Mesendoderm (in vitro differentiated cells): ENCODE measurements at regions not wholly inside any gene's neighbourhood (a gene's known extent, or its start where the extent isn't known, plus 50 kb on each side); places are given as distances from the start of the nearest gene placed in this dataset.

ENCODE experiments used
- DNase-seq: peaks from one replicate; pipeline ENCODE4 v3.0.0; 2013
- H2AK5ac ChIP-seq: 2 replicates; pipeline ENCODE4 v1.6.1; 2013; ENCODE audit warnings: low read length, inconsistent platforms
- H2BK120ac ChIP-seq: 2 replicates; pipeline ENCODE4 v1.6.1; 2013; ENCODE audit warnings: low read depth, mild to moderate bottlenecking, low read length, moderate library complexity, mixed read lengths
- H2BK15ac ChIP-seq: replicated peaks from 2 replicates; pipeline ENCODE4 v1.6.1; 2013; ENCODE audit warnings: low read depth, mild to moderate bottlenecking, moderate library complexity
- H2BK5ac ChIP-seq: 2 replicates; pipeline ENCODE4 v1.6.1; 2013; ENCODE audit warnings: low read length, inconsistent platforms
- H3K18ac ChIP-seq: 2 replicates; pipeline ENCODE4 v1.6.1; 2013; ENCODE audit warnings: mild to moderate bottlenecking, low read length, mixed read lengths
- H3K23ac ChIP-seq: one replicate; pipeline ENCODE4 v1.6.1; 2013; ENCODE audit warnings: low read length
- H3K27ac ChIP-seq: 2 replicates; pipeline ENCODE4 v1.5.1; 2013; ENCODE audit warnings: low read depth, mild to moderate bottlenecking, inconsistent platforms, low read length, moderate library complexity
- H3K27me3 ChIP-seq: 2 replicates; pipeline ENCODE4 v1.6.1; 2013; ENCODE audit warnings: low read length, control low read depth, mild to moderate bottlenecking, inconsistent platforms; ENCODE audit not compliant: insufficient read depth, poor library complexity
- H3K36me3 ChIP-seq: 2 replicates; pipeline ENCODE4 v1.6.1; 2013; ENCODE audit warnings: low read length, inconsistent platforms; ENCODE audit not compliant: control insufficient read depth, insufficient read depth
- H3K4ac ChIP-seq: one replicate; pipeline ENCODE4 v1.6.1; 2013; ENCODE audit warnings: low read depth, mild to moderate bottlenecking, low read length, moderate library complexity
- H3K4me1 ChIP-seq: 2 replicates; pipeline ENCODE4 v1.6.1; 2013; ENCODE audit warnings: low read depth, low read length, inconsistent platforms; ENCODE audit not compliant: control insufficient read depth
- H3K4me2 ChIP-seq: 2 replicates; pipeline ENCODE4 v1.6.1; 2013; ENCODE audit warnings: low read length
- H3K4me3 ChIP-seq: 2 replicates; pipeline ENCODE4 v1.5.1; 2013; ENCODE audit warnings: mild to moderate bottlenecking, low read length
- H3K56ac ChIP-seq: one replicate; pipeline ENCODE4 v1.6.1; 2013; ENCODE audit warnings: low read length
- H3K79me1 ChIP-seq: 2 replicates; pipeline ENCODE4 v1.6.1; 2013; ENCODE audit warnings: low read length, inconsistent platforms
- H3K79me2 ChIP-seq: 2 replicates; pipeline ENCODE4 v1.6.1; 2013; ENCODE audit warnings: mild to moderate bottlenecking, low read length; ENCODE audit not compliant: control insufficient read depth, insufficient read depth
- H3K9ac ChIP-seq: 2 replicates; pipeline ENCODE4 v1.6.1; 2013; ENCODE audit warnings: low read length, inconsistent platforms
- H4K5ac ChIP-seq: one replicate; pipeline ENCODE4 v1.6.1; 2013; ENCODE audit warnings: low read length
- H4K8ac ChIP-seq: one replicate; pipeline ENCODE4 v1.6.1; 2013; ENCODE audit warnings: low read depth, mild to moderate bottlenecking, control low read depth, low read length, moderate library complexity
- WGBS: extraction: QIAGEN DNeasy Blood & Tissue Kit; methylation state at CpG from one replicate; pipeline ENCODE4 v1.1.7; 2013; ENCODE audit warnings: low lambda C conversion rate, missing lambda C conversion rate; ENCODE audit not compliant: insufficient coverage; ENCODE audit errors: extremely low coverage; 5-methylcytosine and 5-hydroxymethylcytosine counted together

GRCh38 chr2:142323206-142323605 lies 192.4 kb upstream of the LRP1B start:
- no peaks in the 10 kb centered on the region for H3K79me2 ChIP-seq
- H3K4me3 ChIP-seq = no peak overlapping the region
- no peak overlapping the region for H2BK5ac ChIP-seq
- no peak overlapping the region for H3K4ac ChIP-seq
- H3K27me3 ChIP-seq = no peaks in the 10 kb centered on the region
- H3K56ac ChIP-seq = no peak overlapping the region
- no peaks in the 10 kb centered on the region for H3K79me1 ChIP-seq
- no peaks in the 10 kb centered on the region for H3K36me3 ChIP-seq
- H3K23ac ChIP-seq = no peak overlapping the region
- no peaks in the 10 kb centered on the region for H3K4me1 ChIP-seq
- no peak overlapping the region for H4K8ac ChIP-seq
- H3K27ac ChIP-seq = no peak overlapping the region
- no peak overlapping the region for H4K5ac ChIP-seq
- no peak overlapping the region for H3K4me2 ChIP-seq
- H2BK15ac ChIP-seq = no peak overlapping the region
- no peak overlapping the region for H2BK120ac ChIP-seq
- no peak overlapping the region for H3K9ac ChIP-seq
- no CpG with 5 or more reads among the region's 1 CpG for WGBS
- peak; percentile 15 for DNase-seq
- H2AK5ac ChIP-seq = no peak overlapping the region
- H3K18ac ChIP-seq = no peak overlapping the region

- Histone ChIP-seq H3K56ac (no peak overlapping the region), H3K4me3 (no peak overlapping the region), H2BK15ac (no peak overlapping the region), H3K23ac (no peak overlapping the region), H3K36me3 (no peaks in the 10 kb centered on the region), H3K4ac (no peak overlapping the region), H3K27ac (no peak overlapping the region), H3K27me3 (no peaks in the 10 kb centered on the region), H2AK5ac (no peak overlapping the region), H3K79me1 (no peaks in the 10 kb centered on the region), H3K9ac (no peak overlapping the region), H4K8ac (no peak overlapping the region), H2BK5ac (no peak overlapping the region), H3K4me1 (no peaks in the 10 kb centered on the region), H3K4me2 (no peak overlapping the region), H3K79me2 (no peaks in the 10 kb centered on the region), H3K18ac (no peak overlapping the region), H4K5ac (no peak overlapping the region), H2BK120ac (no peak overlapping the region)
- no CpG with 5 or more reads among the region's 1 CpG for WGBS
- no peak for DNase-seq
Observed at GRCh38 chr2:142321706-142322280, 191.0 kb upstream of the LRP1B start.

GRCh38 chr2:142320067-142320466 lies 189.3 kb upstream of the LRP1B start:
- no peak overlapping the region for H3K4me2 ChIP-seq
- WGBS = no CpG with 5 or more reads among the region's 1 CpG
- H4K8ac ChIP-seq = no peak overlapping the region
- H2AK5ac ChIP-seq = no peak overlapping the region
- H2BK5ac ChIP-seq = no peak overlapping the region
- no peak for DNase-seq
- no peak overlapping the region for H2BK15ac ChIP-seq
- H3K9ac ChIP-seq = no peak overlapping the region
- H3K23ac ChIP-seq = no peak overlapping the region
- H4K5ac ChIP-seq = no peak overlapping the region
- no peak overlapping the region for H3K18ac ChIP-seq
- H3K36me3 ChIP-seq = no peaks in the 10 kb centered on the region
- no peak overlapping the region for H3K27ac ChIP-seq
- no peaks in the 10 kb centered on the region for H3K27me3 ChIP-seq
- H3K56ac ChIP-seq = no peak overlapping the region
- no peak overlapping the region for H3K4ac ChIP-seq
- no peak overlapping the region for H2BK120ac ChIP-seq
- H3K79me2 ChIP-seq = no peaks in the 10 kb centered on the region
- H3K4me1 ChIP-seq = no peaks in the 10 kb centered on the region
- no peak overlapping the region for H3K4me3 ChIP-seq
- H3K79me1 ChIP-seq = no peaks in the 10 kb centered on the region

GRCh38 chr2:142316049-142316448 lies 185.2 kb upstream of the LRP1B start:
- no peaks in the 10 kb centered on the region for H3K79me1 ChIP-seq
- H3K4me3 ChIP-seq = no peak overlapping the region
- no peak overlapping the region for H3K9ac ChIP-seq
- H3K23ac ChIP-seq = no peak overlapping the region
- no peaks in the 10 kb centered on the region for H3K79me2 ChIP-seq
- H3K36me3 ChIP-seq = no peaks in the 10 kb centered on the region
- H3K4ac ChIP-seq = no peak overlapping the region
- no peak overlapping the region for H3K27ac ChIP-seq
- H3K56ac ChIP-seq = no peak overlapping the region
- H4K8ac ChIP-seq = no peak overlapping the region
- no peak overlapping the region for H2BK15ac ChIP-seq
- H3K18ac ChIP-seq = no peak overlapping the region
- WGBS = no CpG with 5 or more reads among the region's 4 CpGs
- H3K4me2 ChIP-seq = no peak overlapping the region
- no peak overlapping the region for H4K5ac ChIP-seq
- DNase-seq = no peak
- no peaks in the 10 kb centered on the region for H3K27me3 ChIP-seq
- H2AK5ac ChIP-seq = no peak overlapping the region
- no peaks in the 10 kb centered on the region for H3K4me1 ChIP-seq
- H2BK5ac ChIP-seq = no peak overlapping the region
- no peak overlapping the region for H2BK120ac ChIP-seq

GRCh38 chr2:142315346-142315745 lies 184.5 kb upstream of the LRP1B start:
- H3K9ac ChIP-seq = no peak overlapping the region
- no peak overlapping the region for H4K5ac ChIP-seq
- H3K27ac ChIP-seq = no peak overlapping the region
- DNase-seq = no peak
- no peak overlapping the region for H3K4me2 ChIP-seq
- H3K4me3 ChIP-seq = no peak overlapping the region
- no peak overlapping the region for H2AK5ac ChIP-seq
- H3K23ac ChIP-seq = no peak overlapping the region
- no peaks in the 10 kb centered on the region for H3K4me1 ChIP-seq
- H3K18ac ChIP-seq = no peak overlapping the region
- H2BK120ac ChIP-seq = no peak overlapping the region
- no peak overlapping the region for H3K4ac ChIP-seq
- H4K8ac ChIP-seq = no peak overlapping the region
- H3K79me2 ChIP-seq = no peaks in the 10 kb centered on the region
- no peak overlapping the region for H2BK5ac ChIP-seq
- no peaks in the 10 kb centered on the region for H3K27me3 ChIP-seq
- H2BK15ac ChIP-seq = no peak overlapping the region
- no peaks in the 10 kb centered on the region for H3K79me1 ChIP-seq
- H3K56ac ChIP-seq = no peak overlapping the region
- H3K36me3 ChIP-seq = no peaks in the 10 kb centered on the region

- H3K79me2 ChIP-seq = no peaks in the 10 kb centered on the region
- no peak overlapping the region for H3K18ac ChIP-seq
- no peak overlapping the region for H3K4me2 ChIP-seq
- DNase-seq = no peak
- H2BK120ac ChIP-seq = no peak overlapping the region
- no peak overlapping the region for H3K4ac ChIP-seq
- no peak overlapping the region for H2AK5ac ChIP-seq
- no peak overlapping the region for H2BK5ac ChIP-seq
- H3K23ac ChIP-seq = no peak overlapping the region
- no peak overlapping the region for H4K5ac ChIP-seq
- no peaks in the 10 kb centered on the region for H3K27me3 ChIP-seq
- no peaks in the 10 kb centered on the region for H3K4me1 ChIP-seq
- no peak overlapping the region for H3K9ac ChIP-seq
- no peak overlapping the region for H4K8ac ChIP-seq
- H3K27ac ChIP-seq = no peak overlapping the region
- no peak overlapping the region for H2BK15ac ChIP-seq
- no peak overlapping the region for H3K56ac ChIP-seq
- no peaks in the 10 kb centered on the region for H3K79me1 ChIP-seq
- no peaks in the 10 kb centered on the region for H3K36me3 ChIP-seq
- H3K4me3 ChIP-seq = no peak overlapping the region
- no CpG with 5 or more reads among the region's 2 CpGs for WGBS
Observed at GRCh38 chr2:142314164-142314563, 183.3 kb upstream of the LRP1B start.
